Parathyroid adenoma (tissue), 2 donors: ENCODE measurements at regions not wholly inside any gene's neighbourhood (a gene's known extent, or its start where the extent isn't known, plus 50 kb on each side); places are given as distances from the start of the nearest gene placed in this dataset.
"Not testable (repeated sequence)": the region's sequence is repeated elsewhere in the genome, so short reads cannot be mapped to it uniquely, and the experiment has no call there.

ENCODE experiments used
- H2AFZ ChIP-seq: fragments of 300-600 bp; sonication (generic); one replicate; pipeline ENCODE4 v1.7.0; 2017; ENCODE audit warnings: antibody characterized with exemption, mild to moderate bottlenecking
- H3K27ac ChIP-seq: fragments of 300-600 bp; sonication (generic); one replicate; pipeline ENCODE4 v1.7.0; 2017
- H3K27me3 ChIP-seq: fragments of 300-600 bp; sonication (generic); one replicate; pipeline ENCODE4 v1.7.0; 2017; ENCODE audit warnings: low read length; ENCODE audit not compliant: control insufficient read depth, insufficient read depth
- H3K36me3 ChIP-seq: fragments of 300-600 bp; sonication (generic); one replicate; pipeline ENCODE4 v1.7.0; 2017; ENCODE audit warnings: low read length; ENCODE audit not compliant: control insufficient read depth, insufficient read depth
- H3K4me1 ChIP-seq: fragments of 300-600 bp; sonication (generic); one replicate; pipeline ENCODE4 v1.7.0; 2017; ENCODE audit warnings: control low read depth
- H3K4me2 ChIP-seq: fragments of 300-600 bp; sonication (generic); one replicate; pipeline ENCODE4 v1.7.0; 2017; ENCODE audit warnings: low read length
- H3K4me3 ChIP-seq: fragments of 300-600 bp; sonication (generic); one replicate; pipeline ENCODE4 v1.7.0; 2017; ENCODE audit warnings: low read depth, low read length
- H3K79me2 ChIP-seq: fragments of 300-600 bp; sonication (generic); one replicate; pipeline ENCODE4 v1.7.0; 2017; ENCODE audit warnings: control low read depth
- H3K9ac ChIP-seq: fragments of 300-600 bp; sonication (generic); one replicate; pipeline ENCODE4 v1.7.0; 2017; ENCODE audit warnings: mild to moderate bottlenecking
- H3K9me3 ChIP-seq: fragments of 300-600 bp; sonication (generic); one replicate; pipeline ENCODE4 v1.7.0; 2017; ENCODE audit warnings: low read length; ENCODE audit not compliant: control insufficient read depth
- TF ChIP-seq, protein P1 (sequence below): fragments of 300-600 bp; sonication (generic); IDR thresholded peaks from one replicate; pipeline ENCODE4 v1.7.0; 2017; ENCODE audit warnings: antibody characterized with exemption, mild to moderate bottlenecking
- donor health status: primary hyperparathyroidism.

DNA sequence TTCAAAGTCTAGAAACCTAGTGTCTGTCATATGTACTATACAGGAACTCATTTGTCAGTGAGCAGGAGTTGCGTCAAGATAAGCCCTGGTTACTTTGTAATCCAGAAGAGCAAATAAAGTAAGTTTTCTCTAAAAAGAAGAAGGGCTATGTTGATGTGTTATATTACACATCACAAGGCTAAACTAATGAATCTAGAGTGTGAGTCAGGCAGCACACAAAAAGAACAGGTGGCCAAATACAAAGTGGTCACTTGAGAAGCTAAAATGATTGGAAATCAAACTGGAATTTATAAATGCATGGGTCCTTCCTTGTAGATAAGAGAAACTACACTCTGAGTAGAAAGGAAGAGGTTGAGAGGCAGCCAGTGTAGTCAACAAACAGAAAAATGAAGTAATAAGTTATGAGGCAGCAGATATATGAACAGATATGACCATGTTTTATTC, 771.6 kb downstream of the DIPK2A start:
- Histone ChIP-seq H3K9ac (no peak overlapping the region), H3K4me2 (no peak overlapping the region), H3K27ac (no peak overlapping the region), H3K27me3 (no peaks in the 10 kb centered on the region), H3K36me3 (no peaks in the 10 kb centered on the region), H3K79me2 (no peaks in the 10 kb centered on the region), H3K9me3 (no peaks in the 10 kb centered on the region), H3K4me3 (no peak overlapping the region), H2AFZ (no peak overlapping the region), H3K4me1 (no peaks in the 10 kb centered on the region)
- TF ChIP-seq, protein P1, sequence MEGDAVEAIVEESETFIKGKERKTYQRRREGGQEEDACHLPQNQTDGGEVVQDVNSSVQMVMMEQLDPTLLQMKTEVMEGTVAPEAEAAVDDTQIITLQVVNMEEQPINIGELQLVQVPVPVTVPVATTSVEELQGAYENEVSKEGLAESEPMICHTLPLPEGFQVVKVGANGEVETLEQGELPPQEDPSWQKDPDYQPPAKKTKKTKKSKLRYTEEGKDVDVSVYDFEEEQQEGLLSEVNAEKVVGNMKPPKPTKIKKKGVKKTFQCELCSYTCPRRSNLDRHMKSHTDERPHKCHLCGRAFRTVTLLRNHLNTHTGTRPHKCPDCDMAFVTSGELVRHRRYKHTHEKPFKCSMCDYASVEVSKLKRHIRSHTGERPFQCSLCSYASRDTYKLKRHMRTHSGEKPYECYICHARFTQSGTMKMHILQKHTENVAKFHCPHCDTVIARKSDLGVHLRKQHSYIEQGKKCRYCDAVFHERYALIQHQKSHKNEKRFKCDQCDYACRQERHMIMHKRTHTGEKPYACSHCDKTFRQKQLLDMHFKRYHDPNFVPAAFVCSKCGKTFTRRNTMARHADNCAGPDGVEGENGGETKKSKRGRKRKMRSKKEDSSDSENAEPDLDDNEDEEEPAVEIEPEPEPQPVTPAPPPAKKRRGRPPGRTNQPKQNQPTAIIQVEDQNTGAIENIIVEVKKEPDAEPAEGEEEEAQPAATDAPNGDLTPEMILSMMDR, result no peak

DNA sequence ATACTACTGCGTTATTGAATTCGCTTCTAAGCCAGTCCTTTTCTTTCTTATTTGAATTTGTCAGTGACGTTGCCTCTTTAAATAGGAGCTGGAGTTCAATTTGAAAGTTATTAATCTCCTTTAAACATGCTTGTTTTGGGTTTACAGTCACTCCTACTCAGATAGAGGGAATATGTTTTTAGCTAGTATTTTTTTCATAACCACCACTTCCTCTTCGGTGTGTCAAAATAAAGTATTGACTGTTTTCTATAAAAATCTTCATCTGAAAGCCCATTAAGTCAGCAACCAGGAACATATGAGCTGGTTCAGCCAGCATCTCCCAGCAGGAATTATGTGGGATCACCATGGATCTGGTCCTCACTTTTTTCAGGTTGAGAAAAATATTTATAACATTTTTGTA, 772.9 kb downstream of the DIPK2A start:
- no peaks in the 10 kb centered on the region for H3K79me2 ChIP-seq
- H3K9me3 ChIP-seq, result no peaks in the 10 kb centered on the region
- no peaks in the 10 kb centered on the region for H3K4me1 ChIP-seq
- TF ChIP-seq, protein P1, result no peak
- H3K4me2 ChIP-seq, result no peak overlapping the region
- no peaks in the 10 kb centered on the region for H3K36me3 ChIP-seq
- H3K27me3 ChIP-seq, result no peaks in the 10 kb centered on the region
- H3K4me3 ChIP-seq, result no peak overlapping the region
- no peak overlapping the region for H2AFZ ChIP-seq
- no peak overlapping the region for H3K9ac ChIP-seq
- H3K27ac ChIP-seq, result no peak overlapping the region

DNA sequence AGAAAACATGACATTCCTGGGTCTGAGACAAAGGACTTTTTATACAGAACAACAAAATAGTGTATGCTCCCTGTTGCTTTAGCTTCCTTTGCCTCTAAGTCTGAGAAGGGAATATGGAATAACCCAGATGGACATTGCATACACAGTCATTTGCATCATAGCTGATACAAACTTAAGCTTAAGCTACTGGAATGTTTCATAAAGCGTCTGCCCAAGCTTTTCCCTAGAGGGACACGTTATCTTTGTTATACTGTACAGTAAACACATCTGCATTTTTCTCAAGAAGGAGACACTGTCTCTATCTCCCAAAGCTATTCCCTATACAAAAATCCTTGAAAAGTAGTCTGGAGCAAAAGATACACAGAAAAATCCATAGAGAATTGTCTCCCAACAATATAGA, 775.0 kb downstream of the DIPK2A start:
- Histone ChIP-seq H3K27me3 (no peaks in the 10 kb centered on the region), H3K27ac (no peak overlapping the region), H3K9ac (no peak overlapping the region), H2AFZ (no peak overlapping the region), H3K79me2 (no peaks in the 10 kb centered on the region), H3K36me3 (no peaks in the 10 kb centered on the region), H3K4me1 (no peaks in the 10 kb centered on the region), H3K4me2 (no peak overlapping the region), H3K4me3 (no peak overlapping the region), H3K9me3 (no peaks in the 10 kb centered on the region)
- TF ChIP-seq, protein P1, result no peak

DNA sequence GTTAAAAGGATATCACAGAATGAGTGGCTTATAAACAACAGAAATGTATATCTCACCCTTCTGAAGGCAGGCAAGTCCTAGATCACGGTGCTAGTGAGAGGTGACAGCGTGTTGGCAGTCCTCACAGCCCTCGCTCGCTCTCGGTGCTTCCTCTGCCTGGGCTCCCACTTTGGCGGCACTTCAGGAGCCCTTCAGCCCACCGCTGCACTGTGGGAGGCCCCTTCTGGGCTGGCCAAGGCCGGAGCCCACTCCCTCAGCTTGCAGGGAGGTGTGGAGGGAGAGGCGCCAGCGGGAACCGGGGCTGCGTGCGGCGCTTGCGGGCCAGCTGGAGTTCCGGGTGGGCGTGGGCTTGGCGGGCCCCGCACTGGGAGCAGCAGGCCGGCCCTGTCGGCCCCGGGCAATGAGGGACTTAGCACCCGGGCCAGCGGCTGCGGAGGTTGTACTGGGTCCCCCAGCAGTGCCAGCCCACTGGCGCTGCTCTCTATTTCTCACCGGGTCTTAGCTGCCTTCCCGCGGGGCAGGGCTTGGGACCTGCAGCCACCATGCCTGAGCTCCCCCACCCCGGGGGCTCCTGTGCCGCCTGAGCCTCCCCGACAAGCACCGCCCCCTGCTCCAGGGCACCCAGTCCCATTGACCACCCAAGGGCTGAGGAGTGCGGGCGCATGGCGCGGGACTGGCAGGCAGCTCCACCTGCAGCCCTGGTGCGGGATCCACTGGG, 778.1 kb downstream of the DIPK2A start:
- H3K4me3 ChIP-seq, H3K27ac ChIP-seq, H3K27me3 ChIP-seq, H3K4me2 ChIP-seq, H2AFZ ChIP-seq, H3K9ac ChIP-seq, H3K36me3 ChIP-seq, H3K79me2 ChIP-seq, H3K9me3 ChIP-seq, H3K4me1 ChIP-seq: not testable (repeated sequence)

DNA sequence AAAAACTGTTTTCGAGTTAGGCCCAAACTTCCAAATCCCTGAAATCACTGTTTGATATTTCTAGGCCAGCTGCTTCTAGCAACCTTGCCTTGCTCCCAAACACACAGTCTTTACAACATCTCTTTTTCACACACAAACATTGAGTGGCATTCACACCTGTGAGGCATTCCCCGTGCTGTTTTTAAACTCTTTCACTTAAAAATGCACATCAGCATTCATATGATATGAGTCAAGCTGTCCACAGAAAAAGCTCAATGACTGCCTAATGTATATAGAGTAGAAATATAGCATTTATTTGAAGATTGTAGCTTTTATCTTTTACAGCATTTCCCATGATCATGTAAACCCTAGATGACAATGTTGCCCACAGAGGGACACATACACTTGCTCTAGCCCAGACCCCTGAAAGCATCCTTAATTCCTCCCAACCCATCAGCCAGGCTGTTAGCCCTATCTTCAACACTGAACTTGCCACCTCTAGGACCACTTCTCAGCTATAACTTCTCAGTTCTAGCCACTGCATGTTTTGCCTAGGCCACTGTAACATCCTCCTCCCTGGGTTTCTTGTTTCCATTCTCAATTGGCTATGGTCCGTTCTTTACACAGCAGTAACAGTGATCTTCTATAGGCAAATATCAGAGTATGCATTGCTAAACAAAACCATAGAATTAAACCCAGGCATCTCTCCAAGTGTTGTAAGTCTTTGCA, 782.6 kb downstream of the DIPK2A start:
- Histone ChIP-seq H3K4me3 (no peak overlapping the region), H3K27me3 (no peaks in the 10 kb centered on the region), H3K4me2 (no peak overlapping the region), H2AFZ (no peak overlapping the region), H3K4me1 (no peaks in the 10 kb centered on the region), H3K9ac (no peak overlapping the region), H3K27ac (no peak overlapping the region), H3K36me3 (no peaks in the 10 kb centered on the region), H3K9me3 (no peaks in the 10 kb centered on the region), H3K79me2 (no peaks in the 10 kb centered on the region)
- TF ChIP-seq, protein P1, result no peak
